IPS-NIHi7 (cell line): ENCODE measurements at regions not wholly inside any gene's neighbourhood (a gene's known extent, or its start where the extent isn't known, plus 50 kb on each side); places are given as distances from the start of the nearest gene placed in this dataset.
"Not testable (repeated sequence)": the region's sequence is repeated elsewhere in the genome, so short reads cannot be mapped to it uniquely, and the experiment has no call there.

Experiments used
- DNase-seq: peaks from one replicate; pipeline ENCODE4 v3.0.0; 2012; ENCODE audit warnings: mixed read lengths; ENCODE audit errors: extremely low spot score

GRCh38 chr6:28767691-28768090, 156.1 kb downstream of the TRIM27 start:
- DNase-seq = no peak

GRCh38 chr6:28768187-28768913, 155.4 kb downstream of the TRIM27 start:
- no peak for DNase-seq

- DNase-seq = no peak
Observed at GRCh38 chr6:28769626-28770402, 154.0 kb downstream of the TRIM27 start.

- no peak for DNase-seq
Observed at GRCh38 chr6:28770732-28771131, 153.1 kb downstream of the TRIM27 start.

GRCh38 chr6:28771401-28772267, 152.2 kb downstream of the TRIM27 start:
- no peak for DNase-seq

GRCh38 chr6:28772480-28773381, 151.1 kb downstream of the TRIM27 start:
- no peak for DNase-seq

GRCh38 chr6:28774292-28775051, 149.3 kb downstream of the TRIM27 start:
- DNase-seq = no peak

GRCh38 chr6:28775052-28775376, 148.8 kb downstream of the TRIM27 start:
- DNase-seq = no peak

- DNase-seq = no peak
Observed at GRCh38 chr6:28775405-28776129, 148.2 kb downstream of the TRIM27 start.

- DNase-seq = no peak
Observed at GRCh38 chr6:28776269-28777146, 147.3 kb downstream of the TRIM27 start.

GRCh38 chr6:28777147-28777461, 146.7 kb downstream of the TRIM27 start:
- DNase-seq = no peak

- no peak for DNase-seq
Observed at GRCh38 chr6:28782113-28782673, 141.6 kb downstream of the TRIM27 start.

- DNase-seq = no peak
Observed at GRCh38 chr6:28785962-28786679, 137.7 kb downstream of the TRIM27 start.

- no peak for DNase-seq
Observed at GRCh38 chr6:28789553-28790083, 134.2 kb downstream of the TRIM27 start.

GRCh38 chr6:28791002-28791383, 132.8 kb downstream of the TRIM27 start:
- no peak for DNase-seq

- DNase-seq = no peak
Observed at GRCh38 chr6:28794175-28795002, 129.4 kb downstream of the TRIM27 start.

- not testable (repeated sequence) for DNase-seq
Observed at GRCh38 chr6:28800647-28801046, 123.1 kb downstream of the TRIM27 start.
